HG03280 (cell line): ENCODE measurements at regions not wholly inside any gene's neighbourhood (a gene's known extent, or its start where the extent isn't known, plus 50 kb on each side); places are given as distances from the start of the nearest gene placed in this dataset.

Source experiments
- ATAC-seq: cut with Tn5 transposase; IDR thresholded peaks from one replicate; pipeline ENCODE4 v1.9.1; 2021; ENCODE audit warnings: mild to moderate bottlenecking, moderate library complexity; ENCODE audit not compliant: unreplicated experiment

DNA sequence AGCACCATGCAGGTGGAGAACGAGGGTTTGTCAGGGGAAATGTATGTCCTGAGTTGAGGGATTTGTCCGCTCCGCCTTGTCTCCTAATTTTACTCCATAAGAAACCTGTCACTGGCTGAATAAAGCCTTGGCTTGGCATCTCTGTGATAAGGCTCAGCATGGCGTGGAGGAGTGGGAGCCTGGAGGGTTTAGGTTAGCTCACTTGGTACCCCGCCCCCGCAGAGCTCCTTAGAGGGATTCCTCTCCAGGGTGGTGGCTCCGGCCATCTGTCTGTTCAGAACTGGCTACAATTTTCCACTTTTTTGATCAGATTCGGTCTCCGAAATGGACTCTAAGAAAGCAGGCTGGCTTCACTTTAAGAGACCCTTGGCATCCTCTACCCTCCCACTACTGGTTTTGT is 192.2 kb upstream of the SYNDIG1 start:
- no peak for ATAC-seq

DNA sequence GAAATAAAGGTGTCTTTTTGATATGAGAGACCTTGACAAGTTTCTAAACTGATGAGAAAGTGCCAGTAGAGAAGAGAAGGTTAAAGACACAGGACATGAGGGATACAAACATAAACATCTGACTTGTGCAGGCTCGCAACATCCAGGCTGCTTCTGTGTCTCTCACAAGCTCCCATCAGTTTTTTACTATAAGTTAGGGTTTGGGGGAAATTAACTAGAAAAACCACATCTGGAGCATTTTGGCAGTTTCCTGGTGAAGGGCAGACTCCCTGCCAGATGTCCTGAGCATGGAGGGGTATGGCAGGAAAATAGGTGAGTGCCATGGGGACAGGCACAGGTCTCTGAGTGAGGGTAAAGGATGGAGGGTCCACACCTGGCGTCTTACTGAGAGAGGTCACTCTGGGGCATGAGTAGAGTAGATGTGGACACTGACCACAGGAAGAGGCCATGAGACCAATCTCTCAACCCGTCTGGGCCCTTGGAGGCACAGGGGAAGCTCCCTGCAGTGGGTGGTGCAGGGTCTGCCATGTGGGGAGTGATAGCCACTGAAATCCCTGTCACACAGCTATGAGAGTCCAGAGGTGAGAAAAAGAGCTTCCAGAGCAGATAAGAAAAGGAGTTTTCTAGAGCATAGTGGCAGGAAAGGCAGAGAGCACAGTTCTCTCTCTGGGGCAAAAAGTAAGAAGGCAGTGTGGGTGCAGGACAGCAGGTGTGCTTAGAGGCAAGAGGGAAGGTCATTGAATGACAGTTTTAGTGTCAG is 193.3 kb upstream of the SYNDIG1 start:
- no peak for ATAC-seq

- no peak for ATAC-seq
Measured at GRCh38 chr20:24273251-24273650, 196.2 kb upstream of the SYNDIG1 start.

- ATAC-seq, result no peak
Measured at GRCh38 chr20:24261351-24261750, 208.1 kb upstream of the SYNDIG1 start.

GRCh38 chr20:24257171-24257570 is 212.3 kb upstream of the SYNDIG1 start:
- no peak for ATAC-seq

DNA sequence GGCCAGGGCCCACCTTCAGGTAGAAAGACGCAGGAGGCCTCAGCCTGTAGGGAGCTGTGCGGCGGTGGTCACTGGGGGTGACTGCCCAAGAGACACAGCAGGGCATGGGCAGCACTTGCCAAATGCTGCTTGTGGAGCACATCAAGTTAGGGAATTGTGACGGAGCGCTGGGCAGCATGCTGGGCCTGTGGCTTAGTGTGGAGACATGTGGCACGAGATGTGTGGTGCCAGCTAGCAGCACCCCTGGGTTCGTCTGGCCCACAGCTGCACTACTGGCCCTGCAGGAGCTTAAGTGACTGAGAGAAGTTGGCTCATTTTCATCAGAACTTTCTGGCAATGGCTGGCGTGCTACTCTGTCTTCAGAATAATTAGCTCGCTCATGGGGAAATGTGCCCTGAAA is 213.1 kb upstream of the SYNDIG1 start:
- no peak for ATAC-seq

- no peak for ATAC-seq
Measured at GRCh38 chr20:24254480-24254879, 214.9 kb upstream of the SYNDIG1 start.

GRCh38 chr20:24253321-24253720 is 216.1 kb upstream of the SYNDIG1 start:
- no peak for ATAC-seq

GRCh38 chr20:24245094-24245493 is 224.3 kb upstream of the SYNDIG1 start:
- no peak for ATAC-seq

GRCh38 chr20:24242763-24243162 is 226.7 kb upstream of the SYNDIG1 start:
- no peak for ATAC-seq

- ATAC-seq, result no peak
Measured at GRCh38 chr20:24241466-24241865, 228.0 kb upstream of the SYNDIG1 start.

- ATAC-seq, result no peak
Measured at GRCh38 chr20:24236963-24237362, 232.5 kb upstream of the SYNDIG1 start.

GRCh38 chr20:24236201-24236600 is 233.2 kb upstream of the SYNDIG1 start:
- ATAC-seq, result no peak

DNA sequence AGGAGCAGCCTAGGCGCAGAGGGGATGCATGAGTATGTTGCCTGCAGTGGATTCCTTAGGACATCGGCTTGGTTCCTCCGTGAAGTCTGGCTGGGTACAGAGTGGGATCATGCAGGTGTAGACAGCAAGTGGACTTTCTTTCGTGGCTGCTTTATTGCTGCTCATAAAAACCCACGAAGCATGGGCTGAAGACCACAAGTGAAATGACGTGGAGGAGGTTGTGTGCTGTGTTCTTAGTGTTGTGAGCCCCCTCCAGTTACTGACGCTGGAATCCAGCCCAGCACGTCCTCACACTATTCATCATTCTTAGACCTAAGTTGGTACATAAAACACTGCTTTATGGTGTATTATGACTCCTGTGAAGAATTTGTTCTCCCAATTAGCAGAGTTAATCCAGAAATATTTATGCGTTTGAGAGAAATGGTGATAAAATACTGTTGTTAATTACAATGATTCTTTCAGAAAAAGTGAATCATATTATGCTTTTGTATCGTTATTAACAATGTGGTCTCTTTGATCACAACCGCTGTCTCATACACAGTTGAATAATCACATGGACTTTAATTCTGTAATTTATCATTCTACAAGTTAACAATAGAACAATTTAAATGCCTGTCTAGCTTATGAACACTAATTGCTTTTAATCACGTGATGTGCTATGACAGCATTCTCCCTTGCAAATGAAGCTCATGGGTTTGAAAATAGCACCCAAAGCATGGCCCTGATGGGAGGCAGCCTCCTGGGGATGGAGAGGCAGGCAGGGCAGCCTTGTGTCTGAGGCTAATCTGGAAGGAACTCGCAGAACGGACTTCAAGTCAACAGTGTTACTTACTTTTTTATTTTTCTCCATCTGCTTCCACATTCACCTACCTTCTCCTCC is 233.9 kb upstream of the SYNDIG1 start:
- ATAC-seq, result no peak

DNA sequence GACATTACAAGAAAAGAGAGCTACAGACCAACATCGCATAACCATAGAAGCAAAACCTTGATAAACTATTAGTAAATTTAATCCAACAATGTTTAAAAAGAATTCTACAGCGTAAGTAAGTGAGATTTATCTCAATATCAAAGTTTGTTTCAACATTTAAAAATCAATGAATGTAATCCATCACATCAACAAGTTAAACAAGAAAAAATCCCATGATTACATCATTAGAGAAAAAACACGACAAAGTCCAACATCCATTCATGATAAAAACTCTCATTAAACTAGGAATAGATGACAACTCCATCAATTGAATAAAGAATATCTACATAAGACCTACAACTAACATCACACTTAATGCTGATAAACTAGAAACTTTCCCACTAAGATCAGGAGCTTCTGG is 239.0 kb upstream of the GGTLC1 start:
- ATAC-seq, result no peak

DNA sequence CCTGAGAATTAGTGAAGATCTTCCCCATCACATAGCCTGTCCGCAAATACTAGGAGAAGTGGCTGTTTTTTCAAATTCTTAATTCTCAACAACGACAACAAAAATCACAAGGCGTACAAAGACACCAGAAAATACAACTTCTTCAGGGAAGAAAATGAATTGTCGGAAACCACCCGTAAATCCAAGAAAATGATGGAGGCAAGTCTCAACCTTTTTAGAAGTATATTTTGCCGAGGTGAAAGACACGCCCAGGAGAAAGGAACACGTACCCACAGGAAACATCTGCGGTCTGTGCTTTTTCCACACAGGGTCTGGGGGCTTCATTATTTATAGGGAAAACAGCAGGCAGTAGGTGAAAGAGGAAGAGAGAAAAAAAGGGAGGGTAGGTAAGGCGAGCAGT is 223.9 kb upstream of the GGTLC1 start:
- ATAC-seq, result no peak

DNA sequence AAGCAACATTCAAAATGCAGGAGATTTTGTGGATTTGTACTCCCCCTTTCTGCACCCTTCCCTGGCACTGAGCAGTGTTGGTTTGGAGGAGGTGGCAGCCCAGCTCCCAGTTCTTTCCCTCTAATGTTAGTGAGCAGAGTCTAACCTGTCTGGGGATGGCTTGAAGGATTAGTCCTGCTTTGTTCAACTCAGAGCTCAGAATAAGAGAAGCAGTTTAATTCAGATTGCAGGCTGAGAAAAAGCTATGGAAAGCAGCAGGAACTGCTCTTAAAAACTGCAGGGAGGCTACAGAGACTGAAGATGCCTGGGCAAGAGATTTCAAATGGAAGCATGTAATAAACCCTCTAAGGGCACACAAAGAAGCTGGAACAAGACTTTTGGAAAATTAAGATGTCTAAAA is 223.4 kb upstream of the GGTLC1 start:
- no peak for ATAC-seq

DNA sequence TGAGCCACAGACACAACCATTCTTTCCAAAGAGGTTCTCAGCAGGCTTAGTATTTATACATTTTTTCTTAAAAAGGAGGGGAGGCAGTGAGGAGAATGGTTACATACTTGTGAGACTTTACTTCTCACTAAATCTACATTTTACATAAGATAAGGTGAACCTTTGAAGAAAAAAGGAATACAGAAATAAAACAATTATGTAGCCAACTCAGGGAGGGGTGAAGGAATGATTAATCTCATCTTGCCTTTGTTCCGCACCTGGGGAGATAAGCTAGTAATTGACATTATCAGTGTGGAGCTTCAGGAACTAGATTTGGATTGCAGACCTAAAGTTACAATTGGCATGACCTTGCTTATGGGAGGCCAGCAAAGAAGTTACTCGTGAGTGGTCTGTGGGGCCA is 221.8 kb upstream of the GGTLC1 start:
- no peak for ATAC-seq

DNA sequence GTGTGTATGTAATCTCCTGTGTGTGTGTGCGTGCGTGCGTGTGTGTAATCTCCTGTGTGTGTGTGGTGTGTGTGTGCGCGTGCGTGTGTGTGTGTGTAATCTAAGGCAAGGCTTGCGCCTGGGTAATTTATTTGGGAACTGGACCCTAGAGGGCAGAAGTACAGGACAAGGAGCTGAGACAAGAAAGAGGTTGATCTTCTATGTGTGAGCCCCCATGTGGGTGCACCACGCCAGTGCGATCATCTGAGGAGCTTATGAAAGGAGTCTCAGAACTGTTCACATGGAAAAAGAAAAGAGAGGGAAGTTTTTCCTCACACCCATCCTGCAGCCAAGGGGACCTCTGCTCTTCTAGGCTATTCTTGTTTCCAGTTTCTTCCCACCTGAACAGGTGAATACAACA is 220.1 kb upstream of the GGTLC1 start:
- ATAC-seq, result no peak

- no peak for ATAC-seq
Measured at GRCh38 chr20:24207803-24208300, 219.3 kb upstream of the GGTLC1 start.

DNA sequence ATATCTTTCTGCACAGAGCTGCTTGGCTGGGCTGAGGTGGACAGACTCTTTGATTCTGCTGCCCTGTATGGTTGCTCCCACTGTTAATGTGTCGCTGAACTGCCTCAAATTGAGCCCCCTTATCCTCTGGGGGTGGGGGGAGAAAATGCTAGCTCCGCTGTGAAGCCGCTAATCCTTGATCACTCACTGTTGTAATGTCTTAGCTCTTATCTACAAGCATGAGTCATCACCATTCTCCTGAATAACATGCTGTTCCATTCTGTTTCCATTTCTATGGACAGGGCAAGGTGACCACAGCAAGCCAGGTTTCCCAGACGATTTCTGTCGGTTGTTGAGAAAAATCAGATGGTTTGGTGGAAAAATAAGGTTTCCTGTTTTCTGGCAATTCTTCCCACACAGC is 218.4 kb upstream of the GGTLC1 start:
- no peak for ATAC-seq
